ELR (cell line): ENCODE measurements at regions not wholly inside any gene's neighbourhood (a gene's known extent, or its start where the extent isn't known, plus 50 kb on each side); places are given as distances from the start of the nearest gene placed in this dataset.

Experiments
- DNase-seq: peaks from one replicate; pipeline ENCODE4 v3.0.0-alpha.2; 2015; ENCODE audit warnings: low read depth

DNA sequence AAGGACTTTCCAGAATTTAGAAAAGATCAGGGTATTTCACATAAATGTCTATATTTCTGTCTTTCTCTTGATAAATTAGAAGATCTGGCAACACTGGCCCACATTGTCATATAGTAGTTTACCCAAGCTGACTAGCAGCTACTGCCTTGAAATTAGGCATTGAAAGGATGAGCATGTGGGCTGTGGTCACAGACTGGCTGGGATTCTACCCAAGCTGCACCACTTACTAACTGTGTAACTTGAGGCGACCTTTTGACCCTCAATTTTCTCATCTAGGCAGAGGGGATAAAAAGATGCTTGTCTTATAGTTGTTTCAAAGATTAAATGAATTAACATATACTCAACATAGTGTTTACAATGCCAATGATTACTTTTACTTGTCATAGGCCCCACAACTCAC, 152.7 kb upstream of the BMP2 start:
- DNase-seq, result no peak

DNA sequence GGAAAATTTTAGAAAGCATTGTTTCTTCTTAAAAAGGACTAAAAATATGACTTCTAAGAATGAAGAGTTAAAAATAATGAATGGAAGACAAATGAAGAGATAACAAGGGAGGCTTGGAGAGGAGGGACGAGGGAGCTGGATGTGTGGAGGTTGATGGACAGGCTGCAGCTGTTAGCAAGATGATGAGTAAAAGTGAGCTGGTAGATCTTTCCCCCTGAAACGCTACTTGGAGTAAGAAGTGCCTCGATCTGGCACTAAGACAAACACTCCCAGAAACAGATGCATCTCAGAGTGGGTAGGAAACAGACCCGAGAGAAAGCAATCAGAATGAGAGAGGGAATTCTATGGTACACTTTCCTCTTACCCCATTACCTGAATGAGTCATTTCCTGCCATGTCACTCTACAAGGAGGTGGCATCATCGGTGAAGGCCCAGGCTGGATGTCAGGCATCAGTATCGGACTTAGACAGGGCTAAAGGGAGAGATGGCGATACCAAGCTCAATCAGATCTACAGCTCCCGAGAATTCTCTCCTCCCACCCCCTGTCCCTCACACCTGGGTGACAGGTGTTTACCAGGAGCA, 154.1 kb upstream of the BMP2 start:
- DNase-seq, result no peak

DNA sequence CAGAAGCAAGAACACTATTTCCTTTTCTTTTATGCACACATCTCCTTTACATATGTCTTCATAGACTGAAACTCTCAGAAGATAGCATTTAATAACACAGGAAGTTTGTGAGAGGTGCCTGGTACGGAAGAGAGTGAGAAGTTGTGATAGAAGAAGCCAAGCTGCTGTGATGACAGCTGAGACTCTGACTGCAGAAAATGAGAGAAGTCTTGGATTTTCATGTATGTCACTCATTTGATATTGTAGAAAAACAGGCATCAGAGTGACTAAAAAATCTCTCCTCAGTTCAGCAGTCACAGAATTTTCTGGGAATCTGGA, 154.9 kb upstream of the BMP2 start:
- DNase-seq, result no peak

DNA sequence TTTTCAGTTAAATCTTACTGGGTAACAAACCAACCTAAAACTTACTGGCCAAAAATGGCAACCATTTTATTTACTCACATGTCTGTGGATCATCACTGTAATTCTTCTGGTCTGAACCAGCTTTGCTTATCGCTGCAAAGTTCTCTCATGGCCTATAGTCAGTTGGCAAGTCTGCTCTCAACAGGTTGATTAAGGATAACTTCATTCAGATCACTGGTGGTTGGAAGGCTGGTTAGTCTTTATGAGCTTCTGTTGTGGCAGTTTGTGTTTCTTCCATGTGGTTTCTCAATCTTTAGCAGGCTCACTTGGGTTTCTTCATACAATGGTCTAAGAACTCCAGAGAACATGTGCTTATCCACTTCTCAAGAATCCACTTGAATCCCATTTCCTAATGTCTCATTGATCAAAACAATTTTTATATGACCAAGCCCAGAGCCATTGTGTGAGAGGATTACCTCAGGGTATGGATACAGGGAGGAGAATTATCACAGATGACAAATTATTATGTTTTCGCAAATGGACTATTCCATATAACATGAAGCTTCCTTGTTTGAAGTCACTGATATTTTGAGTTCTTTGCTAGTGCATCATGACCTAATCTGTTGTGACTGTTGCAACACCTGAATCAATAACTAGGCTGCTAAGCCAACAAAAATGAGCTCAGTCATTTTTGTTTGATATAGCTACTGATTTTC, 155.4 kb upstream of the BMP2 start:
- DNase-seq, result no peak

- DNase-seq, result no peak
Measured at GRCh38 chr20:6606651-6607050, 160.8 kb upstream of the BMP2 start.

GRCh38 chr20:6605055-6605935, 162.2 kb upstream of the BMP2 start:
- no peak for DNase-seq

GRCh38 chr20:6604179-6604578, 163.3 kb upstream of the BMP2 start:
- DNase-seq, result no peak

- DNase-seq, result no peak
Measured at GRCh38 chr20:6599876-6600735, 167.4 kb upstream of the BMP2 start.

GRCh38 chr20:6595704-6596103, 171.8 kb upstream of the BMP2 start:
- no peak for DNase-seq

DNA sequence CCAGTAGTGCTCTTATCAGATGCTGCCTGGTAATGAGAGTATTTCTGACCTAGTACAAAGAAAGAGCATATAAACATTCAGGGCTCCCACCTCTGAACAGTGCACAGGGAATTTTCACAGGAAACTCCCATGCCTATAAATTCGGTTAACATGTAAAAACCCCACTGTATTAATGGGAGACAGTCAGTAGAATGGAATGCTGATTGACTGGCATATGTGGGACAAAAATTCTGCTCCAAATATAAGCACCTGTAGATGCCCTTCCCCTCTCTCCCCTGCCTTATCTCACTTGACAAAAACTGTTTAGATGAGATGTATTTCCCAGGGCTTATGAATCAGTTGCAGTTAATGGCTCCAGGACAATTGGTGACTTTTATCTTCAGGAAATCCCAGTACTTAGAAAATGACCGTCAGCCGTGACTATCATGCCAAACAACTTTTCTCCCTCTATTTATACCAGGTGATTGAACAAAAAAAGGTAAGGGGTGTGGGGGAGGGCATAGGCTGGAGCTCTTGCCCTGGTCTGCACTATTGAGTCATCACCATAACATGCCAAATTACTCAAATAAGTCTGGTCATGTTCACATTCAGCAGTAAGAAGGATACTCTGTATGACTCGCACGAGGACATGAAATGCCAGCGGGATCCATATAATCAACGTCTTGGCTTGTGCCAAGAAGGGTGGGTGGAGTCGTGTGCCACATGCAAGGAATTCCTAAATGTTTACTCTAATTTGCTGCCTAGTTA, 176.4 kb upstream of the BMP2 start:
- peak; percentile 1 for DNase-seq

GRCh38 chr20:6588296-6588695, 179.2 kb upstream of the BMP2 start:
- no peak for DNase-seq

DNA sequence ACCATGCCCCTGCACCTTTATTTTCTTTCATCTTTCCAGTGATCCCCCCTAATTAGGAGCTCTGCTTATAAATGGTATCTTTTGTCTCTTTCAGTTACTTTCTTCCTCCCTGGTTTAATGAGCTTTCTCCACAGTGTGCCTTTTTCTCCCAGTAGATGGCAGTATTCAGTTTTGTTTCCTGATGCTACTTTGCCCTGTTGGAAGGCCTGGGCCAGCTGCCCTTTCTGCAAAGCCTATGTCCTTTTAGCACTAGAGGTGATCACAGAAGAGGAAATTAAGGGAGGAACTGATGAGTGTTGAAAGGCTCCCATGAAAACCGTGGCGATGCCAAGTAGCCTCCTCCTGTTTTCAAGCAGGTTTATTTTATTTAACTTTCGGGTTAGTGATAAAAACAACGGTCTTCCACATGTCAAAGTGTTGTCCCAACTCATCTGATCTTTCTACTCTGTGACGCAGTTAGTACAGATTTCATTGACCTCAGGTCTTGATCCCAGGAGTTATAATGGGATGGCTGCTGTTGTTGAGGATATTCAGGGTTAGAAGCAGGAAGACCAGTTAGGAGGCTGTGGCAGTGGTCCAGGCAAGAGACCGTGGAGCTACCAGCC, 184.2 kb upstream of the BMP2 start:
- peak; percentile 16 for DNase-seq

- DNase-seq, result no peak
Measured at GRCh38 chr20:6582449-6582848, 185.0 kb upstream of the BMP2 start.

DNA sequence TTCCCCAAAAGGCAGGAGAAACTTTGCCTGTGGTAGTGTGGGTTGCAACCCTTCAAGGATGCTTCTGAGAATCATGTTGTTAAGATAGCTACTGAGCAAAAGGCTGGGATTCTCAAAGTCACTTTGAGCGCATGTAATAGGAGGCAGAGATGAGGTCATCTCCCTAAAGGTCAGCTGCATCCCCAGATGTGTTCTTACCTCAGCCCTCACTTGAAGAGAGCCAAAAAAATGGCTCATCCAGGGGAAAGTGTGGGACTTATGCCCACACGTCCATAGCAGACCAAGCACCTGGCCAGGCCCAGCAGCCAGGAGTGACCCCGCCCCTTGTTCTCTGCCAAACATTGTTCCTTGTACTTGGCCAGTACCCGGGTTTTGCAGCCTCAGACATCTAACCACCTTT, 187.0 kb upstream of the BMP2 start:
- no peak for DNase-seq

- no peak for DNase-seq
Measured at GRCh38 chr20:6579824-6580223, 187.7 kb upstream of the BMP2 start.

DNA sequence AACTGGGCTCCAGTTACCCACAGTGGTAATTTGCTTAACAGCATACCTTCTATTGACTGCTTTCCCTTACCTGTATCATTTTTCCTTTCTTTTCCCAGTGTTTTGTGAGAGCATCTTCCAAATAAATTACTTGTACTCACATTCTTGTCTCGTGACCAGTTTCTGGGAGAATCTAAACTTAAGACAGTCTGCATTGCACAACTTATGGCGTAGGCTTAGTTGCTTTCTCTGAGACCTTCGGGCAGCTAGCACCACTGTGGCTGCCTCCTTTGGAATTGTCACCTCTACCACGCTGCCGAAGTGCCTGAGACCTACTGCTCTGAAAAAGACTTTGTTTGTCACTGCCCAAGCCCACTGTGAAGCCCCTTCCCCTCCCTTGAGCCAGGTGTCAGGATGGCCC, 188.1 kb upstream of the BMP2 start:
- DNase-seq, result no peak

- no peak for DNase-seq
Measured at GRCh38 chr20:6577451-6577850, 190.0 kb upstream of the BMP2 start.

DNA sequence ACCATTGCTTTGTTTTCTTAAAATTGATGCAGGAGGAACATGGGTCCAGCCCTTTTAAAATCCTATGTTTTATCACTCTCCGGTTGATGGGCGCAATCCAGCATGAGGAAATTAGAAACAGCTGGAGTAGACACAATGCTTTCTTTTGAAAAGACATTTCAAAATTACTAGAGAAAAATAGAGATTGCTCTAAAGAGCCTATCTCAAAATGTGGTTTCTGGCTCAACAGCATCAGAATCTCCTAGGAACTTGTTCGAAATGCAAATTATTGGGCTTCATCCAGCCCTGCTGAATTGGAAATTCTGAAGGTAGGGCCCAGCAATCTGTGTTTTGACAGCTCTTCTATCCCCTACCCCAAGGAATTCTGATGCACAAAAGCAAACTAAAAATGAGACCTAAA, 190.8 kb upstream of the BMP2 start:
- no peak for DNase-seq

GRCh38 chr20:6575912-6576401, 191.5 kb upstream of the BMP2 start:
- no peak for DNase-seq

GRCh38 chr20:6566821-6567220, 200.7 kb upstream of the BMP2 start:
- DNase-seq, result peak; percentile 37

GRCh38 chr20:6562111-6562510, 205.4 kb upstream of the BMP2 start:
- DNase-seq, result no peak
